Right ventricle myocardium superior (tissue), 1 donor: ENCODE measurements at regions not wholly inside any gene's neighbourhood (a gene's known extent, or its start where the extent isn't known, plus 50 kb on each side); places are given as distances from the start of the nearest gene placed in this dataset.

ENCODE experiments used
- ATAC-seq: fragments of 200-7000 bp; cut with Tn5 transposase; one replicate; pipeline ENCODE4 v1.9.1; 2020; ENCODE audit warnings: mild to moderate bottlenecking; ENCODE audit not compliant: poor library complexity
- DNase-seq: peaks from one replicate; pipeline ENCODE4 v3.0.0-alpha.2; 2020
- intact Hi-C: fragments of 100-400 bp; cut with DNase I; formaldehyde crosslinking; loops from one replicate; pipeline ENCODE4 v1.11.2; 2022
- donor health status: DM: no; HTN: yes; CAD: no; lungs with severe emphysema.

DNA sequence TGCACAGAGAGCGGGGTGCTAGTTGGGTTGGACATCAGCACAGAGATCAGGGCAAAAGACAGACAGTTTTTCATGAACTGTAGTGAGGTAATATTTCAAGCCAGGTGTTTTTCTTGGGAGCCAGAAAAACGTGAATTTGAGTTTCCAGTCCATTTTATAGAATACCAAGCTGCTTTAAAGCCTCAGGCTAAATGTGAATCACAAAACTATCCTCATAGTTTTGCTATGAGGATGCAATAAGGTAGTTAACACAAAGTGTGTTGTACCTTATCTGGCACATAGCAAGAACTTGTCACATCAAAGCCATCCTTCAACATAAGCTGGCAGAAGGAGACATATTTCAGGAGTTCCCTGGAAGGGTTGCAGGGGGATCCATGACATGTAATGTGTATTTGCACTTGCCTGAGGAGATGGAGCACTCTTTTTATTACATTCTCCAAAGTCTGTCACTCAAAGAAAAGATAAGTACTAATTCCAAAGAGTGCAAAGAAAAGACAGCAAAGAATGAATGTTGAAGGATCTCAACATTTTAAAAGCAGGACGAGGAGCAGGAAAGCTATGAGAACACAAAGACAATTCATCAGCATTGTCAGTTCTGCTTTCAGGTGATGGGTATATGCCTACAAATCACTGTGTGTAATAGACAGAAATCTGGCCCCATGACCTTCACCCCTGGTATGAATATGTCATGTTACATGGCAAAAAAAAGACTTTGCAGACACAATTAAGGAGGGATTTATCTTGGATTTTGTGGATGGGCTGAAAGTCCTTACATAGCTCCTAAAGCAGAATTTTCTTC, 1046.4 kb downstream of the NTRK3 start:
- intact Hi-C loops = no loop called here
- ATAC-seq (no peak), DNase-seq (no peak)

DNA sequence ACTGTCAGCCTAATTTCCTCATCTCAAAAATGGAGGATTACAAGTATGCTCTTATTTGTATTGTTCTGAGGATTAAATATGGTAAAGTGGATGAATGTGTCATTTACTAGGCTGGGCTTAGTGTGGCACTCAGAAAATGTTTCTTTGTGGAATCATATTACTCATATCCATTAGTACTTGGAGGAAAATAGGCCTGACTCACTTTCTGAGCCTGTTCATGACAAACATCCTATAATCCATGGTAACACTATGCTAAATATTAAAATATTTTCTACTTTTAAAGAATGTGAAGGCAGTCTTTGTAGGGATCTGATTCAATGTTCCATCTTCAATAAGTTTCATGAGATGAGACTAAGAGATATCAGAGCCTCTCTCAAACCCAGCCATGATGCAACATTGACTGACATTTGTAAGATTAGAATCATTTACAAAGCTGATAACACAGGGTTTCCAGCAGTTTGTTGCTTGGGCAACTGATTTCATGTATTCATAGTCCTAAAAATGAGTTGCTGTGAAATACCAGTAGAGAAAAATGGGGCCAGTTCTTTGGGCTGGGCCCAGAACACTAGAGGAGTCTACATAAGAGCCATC, 1048.5 kb downstream of the NTRK3 start:
- ATAC-seq = no peak
- intact Hi-C loops = no loop called here

DNA sequence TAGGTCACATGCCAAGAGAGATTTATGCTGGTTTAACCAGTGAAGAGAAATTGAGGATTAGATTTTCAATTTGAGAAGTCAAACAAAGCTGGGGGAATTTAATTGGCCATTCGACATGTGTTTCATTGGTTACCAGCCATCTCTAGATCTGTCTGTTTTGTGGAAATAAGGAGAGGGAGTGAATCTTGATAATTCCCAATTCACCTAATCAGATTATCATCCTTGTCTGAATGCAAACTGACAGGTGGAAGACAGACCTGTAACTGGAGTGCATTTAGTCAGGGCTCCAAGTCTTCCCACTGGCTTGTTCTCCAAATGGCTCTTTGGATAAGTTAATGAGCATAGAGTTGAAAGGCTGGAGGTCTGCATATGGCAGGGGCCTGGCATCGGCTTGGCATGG, 1049.3 kb downstream of the NTRK3 start:
- no peak for DNase-seq
- intact Hi-C loops = no loop called here
- ATAC-seq = no peak

More for the DNA sequence above, 1048.5 kb downstream of the NTRK3 start:
- DNase-seq = no peak

DNA sequence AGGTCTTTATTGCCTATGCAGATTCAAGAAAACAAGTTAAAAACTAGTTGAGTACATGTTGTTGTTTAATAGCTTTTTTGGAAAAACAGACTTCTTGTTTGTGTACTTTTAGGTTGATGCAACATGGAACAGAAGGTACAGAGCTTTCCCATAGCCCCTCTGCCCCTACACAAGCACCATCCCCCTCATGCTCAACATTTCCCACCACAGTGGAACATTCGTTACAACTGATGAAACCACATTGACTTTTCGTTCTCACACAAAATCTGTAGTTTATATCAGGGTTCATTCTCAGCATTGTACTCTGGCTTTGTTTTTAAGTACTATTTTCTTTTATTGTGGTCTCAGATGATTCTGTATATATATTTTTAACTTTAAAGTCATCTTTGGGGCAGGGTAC, 1054.6 kb downstream of the NTRK3 start:
- intact Hi-C loops = no loop called here
- no peak for DNase-seq
- ATAC-seq = no peak

GRCh38 chr15:87200149-87200548, 1056.4 kb downstream of the NTRK3 start:
- ATAC-seq (no peak), DNase-seq (no peak)
- intact Hi-C loops = no loop called here

- intact Hi-C loops = no loop called here
- DNase-seq (no peak), ATAC-seq (no peak)
Observed at GRCh38 chr15:87197981-87198380, 1058.6 kb downstream of the NTRK3 start.

GRCh38 chr15:87196498-87196897, 1060.0 kb downstream of the NTRK3 start:
- intact Hi-C loops = no loop called here
- no peak for ATAC-seq
- DNase-seq = no peak

DNA sequence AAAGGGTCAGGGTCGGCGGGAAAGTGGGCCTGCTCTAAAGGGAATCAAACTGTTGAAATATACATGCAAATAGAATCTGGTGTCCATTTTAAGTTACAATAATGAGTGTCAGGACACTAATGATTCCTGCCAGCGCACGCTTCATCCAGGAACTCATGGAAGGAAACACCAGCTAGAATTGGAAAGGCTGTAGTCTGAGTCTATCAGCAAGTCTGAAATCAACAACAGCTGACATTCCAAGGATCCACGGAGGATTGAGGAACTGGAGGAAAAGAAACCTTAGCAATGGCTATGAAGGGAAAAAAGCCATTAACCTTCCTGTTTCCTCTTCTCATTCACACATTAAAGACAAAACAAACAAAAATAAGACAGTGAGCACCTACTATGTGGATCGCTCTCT, 1063.1 kb downstream of the NTRK3 start:
- intact Hi-C loops = no loop called here
- DNase-seq (no peak), ATAC-seq (no peak)

GRCh38 chr15:87167706-87168105, 1088.0 kb downstream of the AGBL1 start:
- ATAC-seq (no peak), DNase-seq (no peak)
- intact Hi-C loops = no loop called here

GRCh38 chr15:87167055-87167454, 1087.4 kb downstream of the AGBL1 start:
- ATAC-seq (no peak), DNase-seq (no peak)
- intact Hi-C loops = no loop called here

- DNase-seq = no peak
- intact Hi-C loops = no loop called here
- no peak for ATAC-seq
Observed at GRCh38 chr15:87155771-87156170, 1076.1 kb downstream of the AGBL1 start.

DNA sequence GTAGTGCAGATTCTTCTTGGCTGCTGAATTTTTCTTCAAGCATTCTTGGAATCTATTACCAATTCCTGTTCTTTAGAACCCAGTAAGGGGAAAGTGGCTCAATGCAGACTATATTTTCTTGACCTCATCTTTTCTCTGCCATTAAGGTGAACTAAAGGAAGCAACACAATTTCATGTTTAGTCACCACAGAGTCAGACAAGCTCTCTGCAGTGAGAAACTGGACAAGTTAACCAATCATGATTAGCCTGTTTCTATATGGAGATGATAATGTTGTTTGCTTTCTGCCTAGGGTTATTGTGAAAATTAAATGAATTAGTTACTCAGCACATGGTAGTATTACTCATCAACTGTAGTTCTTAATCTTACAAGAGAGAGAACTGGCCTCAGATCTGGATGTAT, 1075.1 kb downstream of the AGBL1 start:
- ATAC-seq (no peak), DNase-seq (no peak)
- intact Hi-C loops = no loop called here

GRCh38 chr15:87151202-87151748, 1071.6 kb downstream of the AGBL1 start:
- intact Hi-C loops = no loop called here
- ATAC-seq (no peak), DNase-seq (no peak)

DNA sequence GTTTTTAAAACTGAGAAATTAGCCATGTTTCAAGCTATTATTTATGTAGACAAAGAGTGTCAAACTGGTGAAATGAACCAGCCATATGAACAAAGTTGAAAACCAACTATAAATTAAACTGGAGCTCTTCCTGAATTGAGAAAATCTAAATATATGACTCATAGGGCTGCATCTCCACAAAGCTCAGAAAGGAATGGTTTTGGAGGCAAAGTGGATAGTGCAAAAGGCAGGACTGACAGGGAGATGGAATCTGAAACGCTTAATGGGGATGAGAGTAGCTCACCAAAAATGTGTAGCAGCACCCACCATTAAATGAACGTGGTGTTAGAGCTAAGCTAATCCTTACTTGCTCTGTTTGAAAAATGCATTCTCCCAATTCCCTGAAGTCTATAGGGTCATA, 1066.0 kb downstream of the AGBL1 start:
- ATAC-seq (no peak), DNase-seq (no peak)
- intact Hi-C loops = no loop called here

- intact Hi-C loops = no loop called here
- ATAC-seq (no peak), DNase-seq (no peak)
Observed at GRCh38 chr15:87144775-87145174, 1065.1 kb downstream of the AGBL1 start.

- ATAC-seq = no peak
- intact Hi-C loops = no loop called here
- DNase-seq = no peak
Observed at GRCh38 chr15:87142096-87142495, 1062.4 kb downstream of the AGBL1 start.

GRCh38 chr15:87135109-87135508, 1055.4 kb downstream of the AGBL1 start:
- intact Hi-C loops = no loop called here
- no peak for ATAC-seq

GRCh38 chr15:87133704-87134103, 1054.0 kb downstream of the AGBL1 start:
- no peak for ATAC-seq
- intact Hi-C loops = no loop called here
- DNase-seq = no peak

More at GRCh38 chr15:87135109-87135508, 1055.4 kb downstream of the AGBL1 start:
- DNase-seq = no peak

DNA sequence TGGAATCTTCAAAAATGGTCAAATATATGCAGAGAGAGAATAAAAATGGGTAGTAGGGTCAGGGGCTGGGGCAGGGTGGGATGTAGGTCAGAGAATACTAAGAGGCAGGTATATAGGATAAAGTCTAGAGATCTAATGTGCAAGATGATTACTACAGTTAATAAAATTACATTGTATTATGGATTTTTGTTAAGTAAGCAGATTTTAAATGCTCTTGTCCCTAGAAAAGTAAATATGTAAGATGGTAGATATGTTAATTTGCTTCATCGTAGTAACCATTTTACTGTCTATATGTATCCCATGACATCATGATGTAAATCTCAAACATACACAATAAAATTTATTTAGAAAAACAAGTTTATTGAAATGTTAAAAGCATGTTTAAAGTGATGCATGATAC, 1051.4 kb downstream of the AGBL1 start:
- intact Hi-C loops = no loop called here
- DNase-seq = no peak
- no peak for ATAC-seq

DNA sequence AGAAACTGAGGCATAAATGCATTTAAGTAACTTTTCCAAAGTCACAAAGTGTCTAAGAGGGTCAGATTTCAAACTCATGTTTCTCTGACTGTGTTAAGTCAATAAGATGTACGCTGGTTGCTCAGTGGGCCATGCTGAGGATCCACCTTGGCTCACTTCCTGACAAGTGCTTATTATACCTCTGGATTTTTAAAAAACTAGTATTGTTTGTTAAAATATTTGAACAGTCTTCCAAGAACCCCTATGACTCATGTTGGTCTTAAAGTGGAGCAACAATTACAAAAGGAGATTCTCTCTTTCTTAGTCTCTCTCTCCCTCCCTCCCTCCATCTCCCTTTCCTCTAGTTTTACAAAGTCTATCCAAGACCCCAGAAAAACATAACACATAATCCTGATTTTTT, 1050.2 kb downstream of the AGBL1 start:
- ATAC-seq (no peak), DNase-seq (no peak)
- intact Hi-C loops = no loop called here
